HG02588 (cell line): ENCODE measurements at regions not wholly inside any gene's neighbourhood (a gene's known extent, or its start where the extent isn't known, plus 50 kb on each side); places are given as distances from the start of the nearest gene placed in this dataset.
"Not testable (repeated sequence)": the region's sequence is repeated elsewhere in the genome, so short reads cannot be mapped to it uniquely, and the experiment has no call there.

ENCODE experiments used
- ATAC-seq: cut with Tn5 transposase; IDR thresholded peaks from one replicate; pipeline ENCODE4 v1.9.1; 2021; ENCODE audit warnings: mild to moderate bottlenecking, moderate library complexity; ENCODE audit not compliant: unreplicated experiment

DNA sequence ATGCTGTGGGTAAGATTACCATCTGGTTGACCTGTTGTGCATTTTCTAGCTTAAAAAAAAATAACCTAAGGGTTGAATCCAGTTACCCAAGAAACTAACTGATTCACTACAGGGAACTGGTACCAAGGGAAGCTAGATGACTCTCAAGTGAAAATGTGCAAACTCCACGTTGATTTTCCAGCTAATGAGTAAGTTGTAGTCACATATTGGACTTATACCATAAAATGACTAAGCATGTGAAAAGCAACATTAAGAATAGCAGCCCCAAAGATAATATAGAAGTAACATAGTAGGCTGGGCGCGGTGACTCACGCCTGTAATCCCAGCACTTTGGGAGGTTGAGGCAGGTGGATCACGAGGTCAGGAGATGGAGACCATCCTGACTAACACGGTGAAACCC lies 270.9 kb downstream of the SPRY1 start:
- ATAC-seq: no peak

DNA sequence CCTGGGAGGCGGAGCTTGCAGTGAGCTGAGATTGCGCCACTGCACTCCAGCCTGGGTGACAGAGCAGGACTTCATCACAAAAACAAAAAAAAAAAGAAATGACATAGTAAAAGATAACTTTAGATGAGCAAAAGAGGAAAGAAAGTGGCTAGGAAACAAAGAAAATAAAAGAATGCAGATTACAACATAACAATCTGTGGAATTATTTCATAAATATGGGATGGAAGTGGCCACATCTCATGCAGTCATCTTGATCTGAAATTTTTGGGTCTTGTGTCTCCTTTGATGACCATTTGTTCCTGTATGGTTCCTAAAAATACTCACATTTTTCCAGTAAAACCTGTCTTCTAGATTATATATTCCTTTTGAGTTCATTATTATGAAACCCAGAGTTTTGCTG lies 271.4 kb downstream of the SPRY1 start:
- ATAC-seq: no peak

DNA sequence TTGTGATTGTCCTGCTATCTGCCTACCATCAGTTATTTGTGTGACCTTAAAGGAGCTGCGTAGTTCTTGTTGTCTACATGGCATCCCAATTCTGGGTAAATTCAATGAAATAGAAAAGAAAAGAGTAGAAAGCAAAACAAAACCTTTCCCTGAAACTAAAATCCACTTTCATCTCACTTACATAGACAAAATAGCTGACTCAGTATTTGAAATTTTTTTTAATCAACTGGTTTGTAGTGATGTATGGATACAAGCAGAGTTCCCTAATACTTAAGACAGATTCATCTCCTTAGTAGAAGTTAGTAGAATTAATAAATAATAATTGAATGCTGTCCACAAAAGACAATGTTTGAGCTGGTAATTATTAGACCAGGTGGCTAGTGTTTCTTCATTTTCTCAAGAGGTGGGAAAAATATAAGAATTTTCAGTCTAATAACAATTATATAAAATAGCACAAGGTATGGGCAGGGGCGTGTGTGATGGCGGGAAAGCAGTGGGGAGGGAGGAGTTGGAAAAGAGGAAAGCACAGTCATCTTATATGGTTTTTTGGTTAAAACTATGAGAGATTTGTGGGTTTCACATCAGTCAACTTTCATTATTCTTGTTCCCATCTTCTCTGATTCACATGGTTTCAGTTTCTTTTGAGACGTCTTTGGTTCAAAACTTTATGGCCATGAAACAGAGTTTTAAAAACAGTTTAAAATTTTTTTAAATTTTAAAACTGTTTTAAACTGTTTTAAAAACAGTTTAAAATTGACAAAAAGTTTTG lies 275.2 kb downstream of the SPRY1 start:
- peak; percentile 94 for ATAC-seq

DNA sequence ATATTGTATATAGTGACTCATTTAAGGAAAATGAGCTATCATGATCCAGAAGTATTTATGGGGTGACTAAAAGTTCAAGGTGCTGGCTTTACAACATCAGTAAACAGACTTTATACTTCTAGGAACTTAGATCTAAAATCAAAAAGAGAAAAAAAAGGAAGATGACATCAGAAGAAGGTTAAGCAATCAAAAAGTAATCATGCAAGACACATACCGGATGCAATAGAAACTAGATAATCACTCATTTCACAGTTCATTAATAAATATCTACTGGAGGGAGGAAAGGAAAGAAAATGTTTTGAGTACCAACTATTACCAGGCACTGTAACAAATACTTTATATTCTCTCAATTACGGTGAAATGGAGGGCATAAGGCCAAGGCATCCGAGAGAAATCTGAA lies 276.4 kb downstream of the SPRY1 start:
- ATAC-seq: no peak

DNA sequence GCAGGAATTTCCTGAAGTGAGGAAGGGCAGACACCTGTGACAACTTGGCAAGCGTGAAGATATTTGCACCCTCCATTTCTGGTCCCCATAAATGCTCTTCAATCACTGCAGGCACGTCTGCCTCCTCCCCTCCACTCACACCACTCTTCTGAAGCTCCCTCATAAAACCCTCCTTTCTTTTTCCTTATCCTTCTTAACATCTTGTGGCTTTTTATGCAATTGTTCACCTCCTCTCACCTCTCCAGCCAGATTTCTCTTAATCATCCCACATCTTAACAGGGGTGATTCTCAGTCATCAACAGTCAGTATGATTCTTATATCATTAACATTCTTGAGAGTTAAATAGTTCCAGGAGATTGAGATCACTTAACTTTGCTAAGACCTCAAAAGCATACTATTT lies 277.4 kb downstream of the SPRY1 start:
- ATAC-seq: no peak

DNA sequence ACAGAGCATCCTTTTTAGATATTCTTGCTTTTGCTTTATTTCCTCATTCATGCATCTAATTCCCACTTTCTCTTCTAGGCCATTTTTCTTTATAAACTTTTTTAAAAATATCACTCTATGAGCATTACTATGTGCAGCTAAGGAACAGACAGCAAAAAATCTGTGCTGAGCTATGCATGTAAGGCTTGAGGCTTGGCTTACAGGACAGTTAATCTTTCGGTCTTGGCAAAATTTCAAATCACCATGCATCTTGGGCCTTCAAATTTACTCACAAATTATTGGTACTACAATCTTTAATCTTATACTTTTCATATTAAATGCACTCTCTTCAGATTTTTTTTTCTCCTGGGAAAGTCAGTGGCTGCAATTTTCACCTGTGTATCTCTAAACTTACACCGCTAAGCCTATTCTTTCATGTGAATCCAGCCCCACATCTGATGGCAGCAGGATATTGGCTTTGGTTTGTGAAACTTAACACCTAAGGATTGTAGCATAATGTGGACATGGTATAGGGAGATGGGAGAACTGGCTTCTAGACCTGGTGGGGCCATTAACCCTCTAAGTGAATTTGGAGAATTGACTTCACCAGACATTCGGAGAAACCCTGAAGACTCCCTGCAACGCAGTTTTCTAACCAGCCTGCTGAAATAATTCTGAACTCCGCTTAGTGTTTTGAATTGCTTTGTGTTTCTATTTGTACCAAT lies 278.3 kb downstream of the SPRY1 start:
- ATAC-seq: no peak

DNA sequence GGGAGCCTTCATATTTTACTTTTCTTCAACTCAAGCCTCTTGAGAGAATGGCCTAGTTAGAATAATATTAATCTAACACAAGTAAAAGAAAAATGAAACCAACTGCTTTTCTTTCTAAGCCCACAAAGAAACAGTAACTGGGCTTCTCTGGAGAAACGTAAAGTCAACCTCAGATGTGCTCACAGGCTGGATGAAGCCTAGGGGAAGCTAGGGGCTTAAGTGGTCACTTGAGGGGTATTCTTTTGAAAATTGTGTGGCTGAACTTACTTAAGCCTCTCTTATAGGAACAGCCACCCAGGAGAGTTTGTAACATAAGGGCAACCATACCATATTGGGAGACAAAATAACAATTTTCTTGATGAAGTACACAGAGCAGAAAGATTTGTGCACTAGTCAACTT lies 279.0 kb downstream of the SPRY1 start:
- ATAC-seq: no peak

DNA sequence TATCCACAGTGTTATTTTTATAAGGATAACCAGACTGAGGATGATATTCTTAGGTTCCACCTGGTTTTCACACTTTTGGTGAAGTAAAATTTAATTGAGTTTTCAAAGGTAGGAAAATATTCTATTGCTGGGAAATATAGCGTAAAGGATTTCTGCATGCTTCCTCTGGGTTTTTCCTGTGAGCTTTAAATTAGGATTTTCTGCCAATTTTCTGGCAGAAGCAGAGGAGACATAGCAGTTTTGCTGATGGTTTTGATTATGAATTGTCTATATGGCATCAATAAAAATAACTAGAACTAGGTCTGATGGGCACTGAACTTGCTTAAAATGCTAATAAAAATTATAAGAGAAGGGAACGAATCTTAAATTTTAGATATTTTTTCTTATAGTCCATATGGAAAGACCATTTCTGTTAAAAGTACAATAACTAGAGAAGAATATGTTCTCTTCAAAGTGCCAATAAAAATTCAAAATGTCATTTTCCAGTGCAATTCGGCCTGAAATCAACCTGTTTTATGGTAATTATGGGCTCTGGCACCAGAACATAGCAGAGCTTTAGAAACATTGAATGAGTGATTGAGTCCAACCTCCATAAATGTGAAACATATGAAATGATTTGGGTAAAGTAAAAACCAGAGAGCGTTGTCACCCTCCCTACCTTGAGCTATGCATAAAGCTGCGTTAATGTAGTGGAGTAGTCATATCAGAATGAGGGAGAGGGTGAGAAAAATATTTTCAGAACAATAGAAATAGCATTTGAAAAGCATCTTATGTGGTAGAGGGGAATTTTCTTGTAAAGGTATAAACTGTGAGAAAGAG lies 279.7 kb downstream of the SPRY1 start:
- ATAC-seq: no peak

DNA sequence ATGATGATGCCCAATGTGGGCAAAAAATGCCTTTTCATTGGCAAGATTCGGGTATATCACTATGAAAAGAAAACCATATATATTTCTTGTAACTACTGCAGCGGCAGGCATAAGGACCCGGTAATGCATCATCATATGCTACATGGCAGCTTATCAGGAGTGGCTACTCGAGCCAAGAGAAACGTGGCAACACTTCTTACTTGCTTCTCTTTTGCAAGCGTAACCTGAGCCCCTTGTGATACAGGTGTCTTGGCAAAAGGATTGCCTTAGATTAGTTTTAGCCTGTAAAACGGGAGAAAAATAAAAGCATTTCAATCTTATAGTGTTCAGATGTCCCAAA lies 280.3 kb downstream of the SPRY1 start:
- no peak for ATAC-seq

DNA sequence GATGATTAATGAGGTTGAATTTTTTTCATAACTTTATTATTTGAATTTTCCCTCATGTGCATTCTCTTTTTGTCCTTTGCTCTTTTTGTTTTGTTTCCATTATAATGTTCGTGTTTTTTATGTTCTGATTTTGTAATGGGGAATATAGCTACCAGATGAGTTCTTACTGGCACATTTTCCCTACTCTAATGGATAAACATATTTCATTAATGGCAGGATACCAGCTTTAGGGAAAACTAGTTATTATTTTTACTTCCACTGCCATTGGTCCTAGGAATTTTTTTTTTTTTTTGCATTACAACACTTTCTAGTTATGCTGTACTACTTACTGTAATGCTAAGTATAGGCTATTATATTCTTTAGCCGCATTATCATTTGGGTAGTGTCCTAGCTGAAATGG lies 286.3 kb downstream of the SPRY1 start:
- ATAC-seq: no peak

DNA sequence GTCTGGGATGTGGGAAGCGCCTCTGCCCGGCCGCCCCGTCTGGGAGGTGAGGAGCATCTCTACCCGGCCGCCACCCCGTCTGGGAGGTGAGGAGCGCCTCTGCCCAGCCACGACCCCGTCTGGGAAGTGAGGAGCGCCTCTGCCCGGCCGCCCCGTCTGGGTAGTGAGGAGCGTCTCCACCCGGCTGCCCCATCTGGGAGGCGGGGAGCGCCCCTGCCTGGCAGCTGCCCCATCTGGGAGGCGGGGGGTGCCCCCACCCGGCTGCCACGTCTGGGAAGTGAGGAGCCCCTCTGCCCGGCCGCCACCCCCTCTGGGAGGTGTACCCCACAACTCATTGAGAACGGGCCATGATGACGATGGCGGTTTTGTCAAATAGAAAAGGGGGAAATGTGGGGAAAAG lies 288.3 kb downstream of the SPRY1 start:
- ATAC-seq: not testable (repeated sequence)

DNA sequence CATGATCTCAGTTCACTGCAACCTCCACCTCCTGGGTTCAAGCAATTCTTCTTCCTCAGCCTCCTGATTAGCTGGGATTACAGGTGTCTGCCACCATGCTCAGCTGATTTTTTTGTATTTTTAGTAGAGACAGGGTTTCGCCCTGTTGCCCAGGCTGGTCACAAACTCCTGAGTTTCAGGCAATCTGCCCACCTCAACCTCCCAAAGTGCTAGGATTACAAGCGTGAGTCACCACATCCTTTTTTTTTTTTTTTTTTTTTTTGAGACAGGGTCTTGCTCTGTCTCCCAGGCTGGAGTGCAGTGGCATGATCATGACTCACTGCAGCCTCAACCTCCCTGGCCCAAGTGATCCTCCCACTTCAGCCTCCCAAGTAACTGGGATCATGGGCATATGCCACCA lies 298.9 kb downstream of the SPRY1 start:
- not testable (repeated sequence) for ATAC-seq

DNA sequence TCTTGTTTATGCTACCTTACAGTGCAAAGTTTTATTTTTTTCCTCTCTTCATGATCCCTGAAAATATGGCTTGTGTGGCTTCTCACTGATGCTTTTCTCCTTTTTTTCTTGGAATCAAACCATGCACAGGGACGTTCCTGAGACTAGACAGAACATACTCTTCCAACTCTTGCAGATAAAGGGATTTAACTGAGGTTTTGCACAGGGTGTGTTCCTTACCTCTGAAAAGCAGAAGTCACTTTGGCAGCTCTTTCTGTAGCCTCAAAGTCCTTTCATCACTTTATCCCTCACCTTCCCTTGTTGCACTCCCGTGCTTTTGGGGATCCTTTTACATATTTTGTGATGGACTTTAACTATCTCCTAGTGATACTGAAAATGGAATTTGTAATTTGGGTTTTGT lies 300.1 kb downstream of the SPRY1 start:
- no peak for ATAC-seq

DNA sequence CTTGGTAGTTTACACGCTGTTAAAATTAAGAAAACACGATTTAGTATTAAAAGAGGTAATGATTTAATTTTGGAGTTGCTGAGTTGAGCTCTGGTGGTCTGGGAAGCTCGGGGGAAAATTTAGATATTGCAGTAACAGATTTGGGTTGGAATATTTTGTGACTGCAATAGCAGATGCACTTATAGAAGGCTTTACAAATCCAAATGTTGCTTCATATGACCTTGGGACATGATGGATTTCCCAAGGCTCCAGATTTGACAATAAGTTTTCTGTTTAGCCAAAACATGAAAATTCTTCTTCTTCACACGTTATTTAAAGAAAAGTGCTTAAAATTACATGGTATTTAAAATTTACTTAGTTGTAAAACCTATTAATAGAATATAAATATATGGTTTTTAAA lies 302.0 kb downstream of the SPRY1 start:
- ATAC-seq: no peak

DNA sequence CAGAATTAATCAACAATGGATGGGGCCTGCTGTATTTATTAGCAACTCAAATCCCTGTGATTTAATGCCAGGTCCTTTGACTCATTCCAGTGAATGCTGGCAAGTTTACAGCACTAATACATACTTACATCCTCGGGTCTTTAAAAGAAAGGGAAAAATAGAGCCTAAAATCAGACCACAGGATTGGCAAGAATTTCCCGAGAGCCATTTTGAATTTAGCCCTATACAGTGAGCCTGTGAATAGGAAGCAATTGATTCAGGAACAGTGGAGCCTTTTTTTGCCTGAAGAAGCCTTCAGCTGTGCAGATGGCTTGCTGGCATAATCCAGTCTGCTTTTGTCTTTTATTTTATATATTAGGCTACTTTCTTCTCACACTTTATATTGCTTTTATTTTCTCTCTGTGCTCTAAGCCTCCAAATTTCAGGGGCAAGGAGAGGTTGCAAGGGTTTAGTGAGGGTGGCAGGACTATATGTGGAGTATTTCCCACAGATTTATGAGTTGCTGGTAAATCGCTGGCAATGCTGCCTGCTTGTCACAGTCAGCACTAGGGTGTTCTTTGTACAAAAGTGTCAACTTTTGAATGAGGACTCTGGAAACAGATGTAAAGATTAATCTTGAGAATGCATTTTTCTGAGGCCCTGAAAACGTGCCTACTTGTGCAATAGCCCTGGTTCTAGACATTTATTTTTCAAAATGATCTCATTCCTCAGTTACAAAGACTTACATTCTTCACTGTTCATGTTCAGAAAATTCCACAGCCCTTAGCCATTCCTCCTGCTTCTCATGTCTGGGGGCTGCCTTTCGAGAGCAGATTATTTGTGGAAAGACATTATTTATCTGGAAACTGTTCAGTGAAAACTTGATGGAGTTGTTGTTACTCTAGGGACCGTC lies 303.5 kb downstream of the SPRY1 start:
- no peak for ATAC-seq

DNA sequence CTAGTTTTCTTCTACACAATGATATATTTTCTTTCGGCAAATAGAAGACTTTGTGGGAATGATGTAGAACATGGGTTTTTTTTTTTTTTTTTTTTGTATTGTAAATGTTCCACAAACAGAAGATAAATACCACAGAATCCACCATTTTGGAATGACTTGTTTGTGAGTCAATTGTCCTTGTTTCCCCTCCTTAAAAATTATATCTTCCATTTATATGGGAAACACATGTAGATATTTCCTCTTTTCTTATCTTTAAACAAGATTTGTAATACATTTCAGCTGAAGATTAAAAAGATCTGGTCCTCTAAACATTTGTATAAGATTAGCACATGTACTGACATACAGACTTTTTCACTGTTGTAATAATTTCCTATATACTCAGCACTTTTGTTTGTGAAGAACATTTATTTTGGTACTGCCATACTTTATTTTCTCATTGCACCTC lies 304.6 kb downstream of the SPRY1 start:
- no peak for ATAC-seq

DNA sequence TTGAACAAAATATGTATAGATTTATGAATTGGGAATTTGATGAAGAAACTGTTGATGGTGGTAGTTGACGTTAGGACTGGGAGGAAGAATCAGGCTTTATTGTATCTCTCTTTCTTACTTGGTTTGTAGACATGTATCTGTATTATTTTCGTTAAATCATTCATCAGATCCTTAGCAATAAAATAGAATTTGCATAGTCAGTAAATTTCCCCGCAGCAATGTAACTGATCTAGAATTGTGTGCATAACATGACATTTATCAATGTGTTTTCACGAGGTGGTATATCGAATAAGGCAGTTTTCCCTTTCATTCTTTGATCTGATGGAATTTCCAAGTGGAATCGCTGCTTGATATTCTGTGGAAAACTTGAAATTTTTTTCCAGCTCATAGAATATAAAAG lies 308.8 kb downstream of the SPRY1 start:
- ATAC-seq: no peak

DNA sequence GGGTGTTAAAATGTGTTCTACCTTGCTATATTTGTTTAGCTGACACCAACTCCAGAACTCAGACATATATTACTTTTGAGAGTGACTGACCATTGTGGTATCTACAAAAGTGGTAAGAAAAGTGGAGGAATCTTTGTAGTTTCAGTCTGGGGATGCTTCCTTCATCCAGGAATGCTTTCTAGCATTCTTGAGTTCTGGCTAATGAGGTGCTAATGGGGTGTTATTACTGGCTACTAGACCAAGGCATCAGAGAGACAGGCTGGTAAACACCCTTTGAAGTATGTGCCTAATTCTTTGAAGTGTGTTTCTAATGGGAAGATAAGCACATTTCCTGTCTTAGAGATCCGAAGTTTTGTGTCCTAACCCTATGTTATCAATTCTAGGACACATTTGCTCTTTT lies 310.4 kb downstream of the SPRY1 start:
- no peak for ATAC-seq

DNA sequence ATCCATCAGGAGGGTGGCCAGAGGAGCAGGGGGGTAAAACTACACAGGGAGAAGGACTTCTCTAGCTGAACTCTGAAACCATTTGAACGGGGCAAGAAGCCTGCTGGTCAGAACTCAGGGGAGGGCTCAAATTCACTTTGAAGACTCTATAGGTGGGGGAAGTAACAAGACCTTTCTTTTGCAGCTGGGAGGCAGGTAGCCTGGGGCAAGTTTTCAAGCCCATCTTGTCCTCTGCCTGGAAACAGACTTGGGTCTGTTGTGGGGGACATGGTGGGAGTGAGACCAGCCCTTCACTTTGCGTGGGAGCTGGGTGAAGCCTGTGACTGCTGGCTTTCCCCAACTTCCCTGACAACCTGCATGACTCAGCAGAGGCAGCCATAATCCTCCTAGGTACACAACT lies 312.3 kb downstream of the SPRY1 start:
- ATAC-seq: no peak

DNA sequence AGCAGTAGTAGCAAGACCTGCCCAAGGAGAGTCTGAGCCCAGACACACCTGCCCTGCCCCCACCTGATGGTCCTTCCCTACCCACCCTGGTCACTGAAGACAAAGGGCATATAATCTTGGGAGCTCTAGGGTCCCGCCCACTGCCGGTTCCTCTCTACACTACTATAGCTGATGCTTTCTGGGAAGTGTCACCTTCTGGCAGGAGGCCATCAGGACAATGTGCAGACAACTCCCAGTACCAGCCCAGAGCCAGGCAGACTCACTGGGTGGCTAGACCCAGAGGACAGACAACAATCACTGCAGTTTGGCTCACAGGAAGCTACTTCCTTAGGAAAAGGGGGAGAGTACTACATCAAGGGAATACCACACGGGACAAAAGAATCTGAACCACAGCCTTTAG lies 312.7 kb downstream of the SPRY1 start:
- no peak for ATAC-seq

DNA sequence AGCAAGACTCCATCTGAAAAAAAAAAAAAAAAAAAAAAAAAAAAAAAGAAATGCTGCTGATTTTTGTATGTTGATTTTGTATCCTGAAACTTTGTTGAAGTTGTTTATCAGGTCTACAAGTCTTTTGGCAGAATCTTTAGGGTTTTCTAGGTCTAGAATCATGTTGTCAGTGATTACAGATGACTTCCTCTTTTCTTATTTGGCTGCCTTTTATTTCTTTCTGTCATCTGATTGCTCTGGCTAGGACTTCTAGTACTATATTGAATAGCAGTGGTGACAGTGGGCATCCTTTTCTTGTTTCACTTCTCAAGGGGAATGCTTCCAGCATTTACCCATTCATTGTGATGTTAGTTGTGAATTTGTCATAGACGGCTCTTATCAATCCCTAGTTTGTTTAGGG lies 334.4 kb downstream of the SPRY1 start:
- no peak for ATAC-seq
